Stimulated activated CD4-positive, alpha-beta T cell treated with anti-CD3 and anti-CD28 coated beads, Interleukin-15, amount 100 ng/mL, for 48 hours (primary cell): ENCODE measurements at regions not wholly inside any gene's neighbourhood (a gene's known extent, or its start where the extent isn't known, plus 50 kb on each side); places are given as distances from the start of the nearest gene placed in this dataset.
"Not testable (repeated sequence)": the region's sequence is repeated elsewhere in the genome, so short reads cannot be mapped to it uniquely, and the experiment has no call there.

Experiments
- DNase-seq, 2 donors: peaks; one replicate each; pipeline ENCODE4 v3.0.0-alpha.2; 2020; ENCODE audit warnings: low read depth in 2 of 2

DNA sequence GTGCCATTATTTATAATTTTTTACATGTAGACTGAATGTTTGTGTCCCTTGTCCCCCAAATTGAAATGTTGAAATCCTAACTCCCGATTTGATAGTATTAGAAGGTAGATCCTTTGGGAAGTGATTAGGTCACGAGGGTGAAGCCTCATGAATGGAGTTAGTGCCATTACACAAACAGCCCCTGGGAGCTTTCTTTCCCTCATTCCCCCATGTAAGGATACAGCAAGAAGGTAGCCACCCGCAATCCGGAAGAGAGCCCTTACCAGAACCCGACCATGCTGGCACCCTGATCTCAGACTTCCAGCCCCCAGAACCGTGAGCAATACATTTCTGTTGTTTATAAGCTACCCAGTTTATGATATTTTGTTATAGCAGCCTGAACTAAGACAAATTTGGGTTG, 143.2 kb downstream of the NPIPB5 start:
- DNase-seq, result no peak

DNA sequence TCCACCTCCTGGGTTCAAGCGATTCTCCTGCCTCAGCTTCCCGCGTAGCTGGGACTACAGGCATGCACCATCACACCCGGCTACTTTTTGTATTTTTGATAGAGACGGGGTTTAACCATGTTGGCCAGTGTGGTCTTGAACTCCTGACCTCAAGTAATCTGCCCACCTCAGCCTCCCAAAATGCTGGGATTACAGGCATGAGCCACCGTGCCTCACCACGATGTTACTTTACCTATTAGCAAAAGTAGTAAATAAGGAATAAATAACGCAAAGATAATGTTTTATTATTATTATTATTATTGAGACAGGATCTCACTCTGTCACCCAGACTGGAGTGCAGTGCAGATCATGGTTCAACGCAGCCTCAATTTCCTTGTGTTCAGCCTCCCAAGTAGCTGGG, 145.9 kb downstream of the NPIPB5 start:
- not testable (repeated sequence) for DNase-seq

DNA sequence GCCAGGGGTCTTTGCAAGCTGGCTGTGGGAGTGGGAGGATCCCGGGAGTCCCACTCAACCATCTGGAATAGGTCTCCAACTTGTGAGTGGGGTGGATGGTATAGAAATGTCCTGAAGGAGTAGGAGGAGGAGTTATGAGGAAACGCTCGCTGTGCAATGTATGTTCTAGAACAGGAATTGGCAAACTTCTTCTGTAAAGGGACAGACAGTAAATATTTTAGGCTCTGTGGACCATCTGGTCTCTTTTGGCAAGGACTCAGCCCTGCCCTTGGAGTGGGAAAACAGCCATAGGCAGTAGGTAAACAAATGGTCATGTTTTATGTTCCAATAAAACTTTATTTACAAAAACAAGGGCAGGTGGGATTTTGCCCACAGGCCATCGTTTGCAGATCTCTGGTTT, 149.2 kb downstream of the NPIPB5 start:
- no peak for DNase-seq

DNA sequence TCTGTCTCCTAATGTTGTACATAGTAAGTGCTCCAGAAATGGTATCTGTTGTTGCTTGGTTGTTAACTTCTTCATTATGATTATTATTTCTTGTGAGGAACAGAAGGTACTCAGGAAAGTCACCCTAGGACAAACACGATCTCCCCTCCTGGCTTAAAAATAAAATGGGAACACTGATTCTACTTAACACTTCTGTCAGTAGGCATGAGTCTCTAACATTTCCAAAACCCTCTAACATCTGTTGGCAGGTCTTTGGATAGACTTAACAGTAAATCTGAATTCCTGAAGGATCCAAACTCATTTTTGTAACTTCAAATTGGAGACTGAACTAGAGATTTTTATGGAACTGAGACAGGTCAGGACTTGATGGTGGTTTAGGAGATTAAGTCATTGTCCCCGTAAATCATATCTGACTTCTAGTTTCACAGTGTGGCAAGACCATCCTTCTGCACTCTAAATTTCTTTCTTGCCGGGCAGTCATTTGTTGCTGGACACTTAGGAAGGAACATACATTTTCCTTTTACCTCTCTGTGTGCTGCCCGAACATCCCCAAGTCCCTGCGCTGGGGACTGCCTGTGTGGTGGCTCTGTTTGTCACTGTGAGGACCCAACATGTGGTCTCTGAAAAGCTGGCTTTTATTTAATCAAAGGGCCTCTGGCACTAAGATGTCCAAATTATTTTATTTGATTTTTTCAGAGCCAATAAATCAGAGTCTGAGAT, 149.9 kb downstream of the NPIPB5 start:
- DNase-seq, result no peak

DNA sequence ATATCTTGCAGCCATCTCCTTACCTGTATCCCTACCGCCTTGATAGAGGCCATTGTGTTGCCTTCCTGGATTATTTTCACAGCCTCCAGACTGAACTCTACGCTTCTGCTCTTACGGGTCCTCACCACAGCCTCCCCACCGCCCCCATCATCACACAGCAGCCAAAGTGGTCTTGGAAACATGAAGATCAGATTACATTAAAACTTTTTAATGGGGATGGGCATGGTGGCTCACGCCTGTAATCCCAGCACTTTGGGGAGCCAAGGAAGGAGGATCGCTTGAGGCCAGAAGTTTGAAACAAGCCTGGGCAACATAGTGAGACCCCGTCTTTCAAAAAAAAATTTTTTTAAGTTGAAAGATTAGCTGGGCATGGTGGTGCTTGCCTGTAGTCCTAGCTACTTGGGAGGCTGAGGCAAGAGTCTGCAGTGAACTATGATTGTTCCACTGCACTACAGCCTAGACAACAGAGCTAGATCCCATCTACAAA, 150.5 kb downstream of the NPIPB5 start:
- DNase-seq, result no peak

DNA sequence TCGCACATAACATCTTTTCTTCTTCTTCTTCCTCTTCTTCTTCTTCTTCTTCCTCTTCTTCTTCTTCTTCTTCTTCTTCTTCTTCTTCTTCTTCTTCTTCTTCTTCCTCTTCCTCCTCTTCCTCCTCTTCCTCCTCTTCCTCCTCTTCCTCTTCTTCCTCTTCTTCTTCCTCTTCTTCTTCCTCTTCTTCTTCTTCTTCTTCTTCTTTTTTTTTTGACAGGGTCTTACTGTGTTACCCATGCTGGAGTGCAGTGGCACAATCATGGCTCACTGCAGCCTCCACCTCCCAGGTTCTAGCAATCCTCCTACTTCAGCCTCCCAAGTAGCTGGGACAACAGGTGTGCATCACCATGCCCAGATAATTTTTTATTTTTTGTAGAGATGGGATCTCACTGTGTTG, 151.0 kb upstream of the HS3ST2 start:
- not testable (repeated sequence) for DNase-seq

DNA sequence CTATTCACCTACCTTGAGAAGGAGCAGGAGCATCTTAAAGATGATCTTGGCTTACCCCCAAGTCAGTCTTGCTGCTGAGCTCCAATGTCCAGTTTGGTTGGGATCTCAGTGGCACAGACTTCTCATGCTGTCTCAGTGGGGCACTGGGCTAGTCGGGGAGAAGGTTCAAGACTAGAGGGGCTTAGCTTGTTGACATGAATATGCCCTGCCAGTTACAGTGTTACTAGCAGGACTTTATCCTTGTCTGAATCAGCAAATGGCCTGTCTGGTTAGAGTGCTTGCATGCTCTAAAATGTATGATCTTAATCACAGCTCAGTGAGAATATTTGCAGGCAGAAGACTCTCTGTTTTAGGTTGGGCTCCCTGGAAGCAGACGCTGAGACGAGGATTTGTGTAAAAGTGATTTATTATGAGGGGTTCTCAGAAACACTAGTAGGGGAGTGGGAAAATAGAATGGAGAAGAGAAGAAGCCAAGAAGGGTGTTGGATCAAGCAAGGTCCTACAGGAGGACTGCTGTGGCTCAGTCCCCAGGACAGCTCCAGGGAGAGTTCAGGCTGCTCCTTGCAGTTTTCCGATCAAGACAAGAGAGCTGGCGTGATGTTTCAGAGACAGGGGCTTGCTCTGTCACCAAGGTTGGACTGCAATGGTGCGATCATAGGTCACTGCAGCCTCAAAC, 150.4 kb upstream of the HS3ST2 start:
- no peak for DNase-seq

DNA sequence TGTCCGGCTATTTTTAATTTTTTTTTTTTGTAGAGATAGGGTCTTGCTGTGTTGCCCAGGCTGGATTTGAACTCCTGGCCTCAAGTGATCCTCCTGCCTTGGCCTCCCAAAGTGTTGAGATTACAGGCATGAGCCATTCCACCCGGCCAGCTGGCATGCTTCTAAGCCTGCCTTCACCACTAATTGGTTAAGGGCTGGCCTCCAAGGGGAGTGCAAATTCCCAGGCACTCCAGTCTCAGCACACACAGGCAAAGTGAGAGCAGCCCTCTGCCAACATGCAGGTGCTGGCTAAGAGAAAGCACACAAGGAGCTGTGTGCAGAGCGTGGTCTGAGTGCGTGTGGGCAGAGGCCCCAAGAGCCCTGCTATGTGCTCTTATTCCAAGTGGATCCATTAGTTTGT, 149.8 kb upstream of the HS3ST2 start:
- DNase-seq, result no peak

DNA sequence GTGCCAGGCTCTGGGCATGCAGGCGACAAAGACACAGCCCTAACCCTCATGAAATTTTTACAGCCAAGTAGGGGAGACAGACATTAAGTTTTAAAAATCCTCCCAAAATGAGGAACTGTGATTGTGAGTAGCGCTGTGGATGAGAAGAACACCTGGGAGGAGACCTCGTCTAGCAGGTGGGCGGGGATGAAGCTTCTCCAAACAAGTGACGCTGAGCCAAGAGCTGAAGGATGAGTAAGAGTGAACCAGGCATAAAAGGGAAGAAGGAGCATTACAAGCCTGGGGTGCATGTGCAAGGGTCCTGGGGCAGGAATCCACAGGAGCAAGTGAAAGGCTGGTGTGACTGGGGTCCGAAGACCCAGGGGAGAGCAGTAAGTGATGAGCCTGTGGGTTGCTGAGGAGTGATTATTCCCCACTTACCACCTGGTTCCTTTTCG, 149.4 kb upstream of the HS3ST2 start:
- no peak for DNase-seq

DNA sequence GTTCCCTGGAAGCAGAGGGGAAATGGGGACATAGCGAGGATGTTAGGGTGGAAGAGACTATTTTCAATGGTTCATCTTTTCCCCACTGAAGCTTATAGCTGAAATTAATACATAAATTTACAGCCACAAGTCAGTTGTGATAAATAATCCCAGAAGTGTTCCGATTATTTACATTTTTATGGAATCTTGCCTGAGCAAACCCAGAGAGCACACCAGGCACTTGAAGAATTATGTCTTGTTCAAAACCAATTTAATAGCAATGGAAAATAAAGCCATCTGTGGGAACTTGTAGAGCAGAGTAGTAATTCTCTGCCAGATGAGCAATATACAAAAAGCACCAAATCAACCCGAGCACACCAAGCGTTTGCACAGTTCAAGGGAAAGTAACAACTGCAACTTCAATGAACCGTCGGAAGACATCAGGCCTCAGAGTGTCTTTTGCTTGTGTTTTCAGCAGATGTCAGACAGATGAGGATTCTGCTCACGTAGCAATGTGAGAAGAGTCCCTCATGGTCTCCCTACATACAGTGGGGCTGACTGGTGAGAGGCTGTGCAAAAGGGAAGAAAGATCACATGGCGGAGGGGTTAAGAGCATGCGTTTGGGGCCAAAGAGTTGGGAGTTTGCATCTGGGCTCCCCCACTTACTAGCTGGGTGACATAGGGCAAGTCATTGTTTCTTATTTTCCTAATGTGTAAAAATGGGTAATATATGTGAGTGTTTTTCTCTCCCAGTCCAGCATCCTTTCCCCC, 148.7 kb upstream of the HS3ST2 start:
- DNase-seq, result no peak

DNA sequence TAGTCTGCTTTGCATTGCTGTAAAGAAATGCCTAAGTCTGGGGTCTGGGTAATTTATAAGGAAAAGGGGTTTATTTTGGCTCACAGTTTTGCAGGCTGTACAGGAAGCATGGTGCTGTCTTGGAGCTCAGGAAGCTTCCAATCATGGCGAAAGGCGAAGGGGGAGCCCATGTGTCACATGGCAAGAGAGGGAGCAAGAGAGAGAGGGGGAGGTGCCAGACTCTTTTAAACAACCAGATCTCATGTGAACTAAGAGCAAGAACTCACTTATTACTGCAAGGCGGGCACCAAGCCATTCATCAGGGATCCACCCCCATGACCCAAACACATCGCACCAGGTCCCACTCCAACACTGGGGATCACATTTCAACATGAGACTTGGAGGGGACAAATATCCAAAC, 148.2 kb upstream of the HS3ST2 start:
- DNase-seq, result no peak

DNA sequence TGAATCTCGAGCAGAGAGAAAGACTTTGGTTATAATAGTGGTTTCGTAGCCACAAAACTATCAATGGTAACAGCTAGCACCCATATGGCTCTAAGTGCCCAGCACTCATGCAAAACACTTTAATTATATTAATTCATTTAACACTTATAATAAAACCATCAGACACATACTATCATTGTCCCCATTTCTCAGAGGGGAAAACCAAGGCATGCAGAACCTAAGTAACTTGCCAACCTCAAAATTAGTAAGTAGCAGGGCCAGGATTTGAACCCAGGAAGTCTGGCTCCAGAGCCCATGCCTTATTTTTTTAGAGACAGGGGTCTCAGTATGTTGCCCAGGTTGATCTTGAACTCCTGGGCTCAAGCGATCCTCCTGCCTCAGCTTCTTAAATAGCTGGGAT, 145.6 kb upstream of the HS3ST2 start:
- DNase-seq, result no peak

DNA sequence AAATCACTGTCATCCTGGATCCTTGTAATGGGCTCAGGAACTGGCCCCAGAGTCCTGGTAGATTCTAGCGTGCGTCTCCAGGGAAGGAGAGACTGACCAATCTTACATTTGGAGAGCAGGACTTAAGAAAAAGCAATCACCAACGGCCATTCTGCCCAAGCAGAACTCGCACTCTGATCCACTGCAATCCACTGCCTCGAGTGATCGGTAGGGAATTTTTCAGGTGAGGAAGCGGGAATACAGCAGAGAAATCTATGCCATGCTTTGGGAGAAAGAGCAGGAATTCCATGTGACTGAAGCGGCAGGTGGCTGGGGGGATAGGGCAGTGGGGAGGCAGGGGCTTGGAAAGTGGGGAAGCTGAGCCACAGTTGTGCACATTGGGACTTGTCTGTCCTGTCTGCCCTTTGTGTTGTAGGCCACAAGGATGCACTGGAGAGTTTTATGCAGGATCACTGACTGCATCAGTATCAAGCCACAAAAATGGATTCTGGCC, 143.9 kb upstream of the HS3ST2 start:
- no peak for DNase-seq

DNA sequence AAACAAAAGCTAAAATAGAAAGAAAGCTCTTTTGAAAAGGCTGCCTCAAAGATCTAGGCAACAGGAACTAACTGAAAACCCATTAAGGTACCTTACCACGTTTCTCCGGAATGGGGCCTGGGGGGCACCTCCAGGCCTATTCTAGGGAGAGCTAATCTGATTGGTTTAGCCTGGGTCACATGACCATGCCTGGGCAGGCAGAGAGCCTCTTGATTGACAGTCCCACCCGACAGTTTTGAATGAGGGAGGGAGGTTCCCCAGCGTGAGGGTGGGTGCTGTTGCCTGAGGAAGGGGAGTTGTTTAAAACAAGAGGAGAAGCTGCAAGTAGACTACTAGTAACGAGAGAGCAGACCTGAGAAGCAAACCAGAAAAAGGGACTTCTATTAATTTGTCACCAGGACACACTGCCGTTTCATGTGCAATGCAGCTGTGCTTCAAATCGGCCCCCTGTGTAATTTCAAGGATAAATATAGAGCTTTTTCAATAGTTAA, 143.4 kb upstream of the HS3ST2 start:
- DNase-seq, result peak in 1 of 2 donors; percentile 6

DNA sequence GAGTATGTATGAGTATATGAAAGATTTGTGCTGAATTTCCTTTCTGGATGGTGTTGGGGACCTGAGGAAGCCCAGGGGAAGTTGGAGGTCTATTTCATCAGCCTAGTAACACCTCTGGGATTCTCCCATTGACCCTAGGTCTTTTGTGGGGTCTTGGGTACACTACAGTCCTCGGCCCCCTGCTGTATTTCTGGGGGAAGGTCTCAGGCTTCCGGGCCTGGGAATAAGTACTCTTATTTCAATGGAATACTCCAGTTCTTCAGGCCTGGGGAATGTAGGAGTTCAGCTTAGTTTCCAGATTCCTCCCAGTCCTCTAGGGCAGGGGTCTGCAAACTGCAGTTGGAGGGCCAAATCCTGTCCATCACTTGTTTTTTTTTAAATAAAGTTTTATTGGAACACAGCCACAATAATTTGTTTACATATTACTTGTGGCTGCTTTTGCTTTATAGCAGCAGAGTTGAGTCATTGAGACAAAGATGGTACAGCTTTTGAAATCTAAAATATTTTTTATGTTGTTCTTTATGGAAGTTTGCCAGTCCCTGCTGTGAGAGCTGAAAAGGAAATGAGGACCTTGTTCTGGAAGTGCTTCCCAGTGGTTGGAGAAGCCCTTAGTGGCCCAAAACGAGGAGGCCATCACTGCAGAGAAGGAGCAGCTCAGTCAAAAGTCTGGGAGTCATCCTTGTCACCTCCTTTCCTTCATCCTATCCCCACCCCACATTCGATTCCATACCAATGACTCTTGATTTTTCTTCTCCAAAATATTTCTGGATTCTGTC, 142.5 kb upstream of the HS3ST2 start:
- DNase-seq, result no peak

DNA sequence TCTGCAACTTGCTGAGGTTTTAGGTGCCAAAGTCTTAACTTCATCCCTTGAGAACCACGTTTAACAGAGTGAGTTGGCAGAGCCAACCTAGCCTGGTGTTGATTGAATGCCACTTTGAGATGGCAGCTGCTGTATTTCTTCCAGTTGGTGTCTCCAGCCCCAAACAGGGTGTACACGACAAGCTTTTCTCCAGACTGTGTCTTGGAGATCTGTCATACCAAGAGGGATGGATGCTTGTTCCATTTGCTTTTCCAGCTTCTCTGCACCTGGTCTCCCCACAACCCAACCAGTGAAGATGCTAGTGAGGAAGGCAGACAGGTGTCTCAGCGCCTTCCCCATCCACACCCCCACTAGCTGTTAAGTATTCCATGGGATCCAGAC, 141.1 kb upstream of the HS3ST2 start:
- no peak for DNase-seq

DNA sequence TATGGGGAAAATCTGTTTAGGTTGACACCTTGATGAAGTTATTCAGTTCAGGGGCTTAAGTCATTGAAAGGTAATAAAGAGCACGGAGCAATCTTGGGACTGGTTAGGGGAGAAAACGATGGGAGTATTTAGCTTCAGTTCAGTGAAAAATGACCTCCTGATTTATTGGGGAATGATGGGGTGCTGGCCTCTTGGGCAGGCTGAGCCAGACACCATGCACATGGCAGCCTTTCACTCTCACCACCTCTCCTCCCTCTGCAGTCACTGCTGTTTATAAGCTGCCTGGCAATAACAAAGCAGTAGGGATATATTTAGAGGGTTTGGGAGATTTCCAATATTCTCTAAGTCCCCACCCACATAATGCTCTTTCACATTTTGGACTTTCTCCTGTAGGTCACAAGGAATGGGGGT, 140.5 kb upstream of the HS3ST2 start:
- no peak for DNase-seq

DNA sequence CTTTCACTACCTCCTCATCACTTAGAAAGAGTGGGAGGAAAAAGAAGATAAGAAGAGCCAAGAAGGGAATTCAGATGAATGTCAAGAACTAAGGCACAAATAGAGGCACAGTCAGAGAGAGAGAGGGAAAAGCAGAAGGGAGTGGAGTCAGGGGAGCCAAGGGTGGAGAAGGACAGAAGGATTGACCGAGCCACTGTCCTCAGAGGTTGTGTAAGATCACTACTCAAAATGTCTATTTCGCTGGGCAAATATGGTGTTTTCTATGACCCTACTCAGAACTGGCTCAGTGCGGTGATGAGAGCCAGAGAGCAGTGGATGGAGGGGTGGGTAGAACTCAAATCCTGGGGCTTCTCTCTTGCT, 139.2 kb upstream of the HS3ST2 start:
- no peak for DNase-seq

DNA sequence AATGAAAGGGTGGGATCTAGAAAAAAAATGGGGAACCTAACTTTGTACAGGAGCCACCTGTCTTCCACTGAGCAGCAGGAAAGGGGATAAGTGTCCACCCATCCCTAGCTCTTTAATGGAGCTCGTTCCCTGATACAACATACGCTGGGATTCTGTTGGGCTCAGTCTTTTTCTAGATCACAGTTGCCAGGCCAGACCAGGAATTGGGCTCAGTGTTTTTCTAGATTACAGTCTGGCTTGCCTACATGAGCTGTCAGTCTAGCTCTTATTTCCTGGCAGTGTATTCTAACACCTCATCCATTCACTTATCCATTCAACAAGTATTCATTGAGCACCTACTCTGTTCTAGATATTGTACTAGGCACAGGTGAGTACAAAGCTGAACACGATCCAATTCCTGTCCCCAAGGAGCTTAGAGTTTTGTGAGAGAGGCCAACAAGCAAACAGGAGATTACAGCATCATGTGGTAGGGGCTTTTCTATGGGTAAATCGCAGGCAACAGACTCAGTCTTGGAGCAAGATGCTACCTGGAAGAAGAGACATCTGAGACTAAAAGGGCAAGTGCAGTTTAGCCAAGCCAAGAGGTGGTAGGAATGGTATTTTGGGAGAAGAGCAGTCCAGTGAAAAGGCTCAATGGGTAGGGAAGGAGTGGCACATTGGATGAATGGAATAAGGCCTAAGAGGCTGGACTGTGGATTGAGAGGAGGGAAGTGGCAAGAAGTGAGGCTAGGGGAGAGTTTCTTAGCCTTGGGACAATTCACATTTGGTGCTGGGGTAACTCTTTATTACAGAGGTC, 138.0 kb upstream of the HS3ST2 start:
- DNase-seq, result no peak

DNA sequence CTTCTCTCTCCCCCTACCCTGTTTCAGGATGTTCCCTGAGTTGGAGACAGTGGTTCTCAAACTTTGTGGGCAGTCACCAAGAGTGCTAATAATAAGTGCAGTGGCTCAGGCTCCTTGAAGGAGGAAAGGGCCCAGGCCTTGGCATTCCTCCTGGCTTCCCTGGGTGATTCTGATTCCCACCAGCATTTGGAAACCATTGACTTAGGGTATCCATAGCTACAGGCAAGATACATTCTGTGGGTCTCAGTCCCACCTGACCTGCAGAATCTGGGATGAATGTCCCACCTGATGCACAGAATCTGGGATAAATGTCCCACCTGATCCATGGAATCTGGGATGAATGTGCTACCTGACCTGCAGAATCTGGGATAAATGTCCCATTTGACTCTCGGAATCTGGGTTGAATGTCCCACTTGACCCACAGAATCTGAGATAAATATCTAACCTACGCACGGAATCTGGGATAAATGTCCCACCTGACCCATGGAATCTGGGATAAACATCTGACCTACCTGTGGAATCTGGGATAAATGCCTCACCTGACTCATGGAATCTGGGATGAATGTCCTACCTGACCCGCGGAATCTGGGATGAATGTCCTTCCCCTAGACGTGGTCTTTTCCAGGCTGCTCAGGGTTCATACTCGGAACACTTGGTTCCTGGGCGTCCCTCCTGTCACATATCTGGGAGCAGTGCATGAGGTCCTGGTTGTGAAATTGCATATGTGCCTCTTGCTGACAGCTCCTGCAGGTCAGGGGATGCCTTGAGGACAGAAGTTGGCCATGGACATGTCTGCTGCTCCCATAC, 136.7 kb upstream of the HS3ST2 start:
- no peak for DNase-seq
